ENCODE measurements at regions not wholly inside any gene's neighbourhood (a gene's known extent, or its start where the extent isn't known, plus 50 kb on each side); places are given as distances from the start of the nearest gene placed in this dataset.
"Not testable (repeated sequence)": the region's sequence is repeated elsewhere in the genome, so short reads cannot be mapped to it uniquely, and the experiment has no call there.

DNA sequence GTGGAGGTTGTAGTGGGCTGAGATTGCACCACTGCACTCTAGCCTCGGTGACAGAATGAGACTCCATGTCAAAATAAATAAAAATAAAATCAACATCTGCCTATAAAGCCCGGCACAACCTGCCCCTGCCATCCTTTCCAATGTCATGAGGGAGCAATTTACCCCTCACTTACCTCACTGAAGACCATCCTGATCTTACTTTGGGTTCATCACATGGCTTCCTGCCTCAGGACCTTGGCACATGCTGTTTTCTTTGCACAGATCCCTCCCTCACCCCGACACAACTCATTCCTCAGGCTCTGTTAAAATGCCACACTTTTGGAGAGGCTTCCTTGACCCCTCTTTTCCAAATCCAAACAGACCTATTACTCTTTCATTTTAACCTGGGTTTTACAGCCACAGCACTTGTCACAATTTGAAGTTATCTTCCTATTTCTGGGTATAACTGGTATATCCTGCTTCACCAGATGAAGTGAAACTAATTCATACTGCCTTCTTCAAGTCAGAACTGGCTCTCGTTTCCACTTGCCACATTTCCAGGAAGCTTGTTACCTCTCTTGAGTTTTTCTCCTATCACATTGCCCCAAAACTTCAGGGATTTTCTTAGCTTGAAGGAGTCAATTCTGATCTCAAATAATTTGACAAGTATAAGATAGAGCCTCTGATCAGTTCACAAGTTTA lies 69.3 kb upstream of the PARD3 start:
- H3K4me3 ChIP-seq (ENCODE audit: low read length) = no peak overlapping the region
- TF ChIP-seq, protein P1, sequence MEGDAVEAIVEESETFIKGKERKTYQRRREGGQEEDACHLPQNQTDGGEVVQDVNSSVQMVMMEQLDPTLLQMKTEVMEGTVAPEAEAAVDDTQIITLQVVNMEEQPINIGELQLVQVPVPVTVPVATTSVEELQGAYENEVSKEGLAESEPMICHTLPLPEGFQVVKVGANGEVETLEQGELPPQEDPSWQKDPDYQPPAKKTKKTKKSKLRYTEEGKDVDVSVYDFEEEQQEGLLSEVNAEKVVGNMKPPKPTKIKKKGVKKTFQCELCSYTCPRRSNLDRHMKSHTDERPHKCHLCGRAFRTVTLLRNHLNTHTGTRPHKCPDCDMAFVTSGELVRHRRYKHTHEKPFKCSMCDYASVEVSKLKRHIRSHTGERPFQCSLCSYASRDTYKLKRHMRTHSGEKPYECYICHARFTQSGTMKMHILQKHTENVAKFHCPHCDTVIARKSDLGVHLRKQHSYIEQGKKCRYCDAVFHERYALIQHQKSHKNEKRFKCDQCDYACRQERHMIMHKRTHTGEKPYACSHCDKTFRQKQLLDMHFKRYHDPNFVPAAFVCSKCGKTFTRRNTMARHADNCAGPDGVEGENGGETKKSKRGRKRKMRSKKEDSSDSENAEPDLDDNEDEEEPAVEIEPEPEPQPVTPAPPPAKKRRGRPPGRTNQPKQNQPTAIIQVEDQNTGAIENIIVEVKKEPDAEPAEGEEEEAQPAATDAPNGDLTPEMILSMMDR (conservative IDR thresholded peaks at IDR 0.05; ENCODE audit: low read depth, low read length) = no peak
- DNase-seq (ENCODE audit: low read depth) = no peak

DNA sequence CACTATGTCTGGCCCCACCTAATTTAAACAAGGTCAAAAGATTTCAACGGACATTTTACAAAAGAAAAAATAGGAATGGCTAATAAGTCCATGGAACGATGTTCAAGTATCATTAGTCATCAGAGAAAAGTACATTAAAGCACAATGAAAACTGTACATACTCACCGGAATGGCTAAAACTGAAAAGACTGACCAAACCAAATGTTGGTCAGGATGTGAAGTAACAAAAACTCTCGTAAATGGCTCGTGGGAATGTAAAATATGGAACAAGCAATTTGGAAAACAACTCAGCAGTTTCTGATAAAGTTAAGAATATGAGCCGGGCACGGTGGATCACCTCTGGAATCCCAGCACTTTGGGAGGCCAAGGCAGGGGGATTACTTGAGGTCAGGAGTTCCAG lies 65.7 kb upstream of the PARD3 start:
- DNase-seq (ENCODE audit: low read depth) = no peak
- H3K4me3 ChIP-seq (ENCODE audit: low read length) = no peak overlapping the region
- TF ChIP-seq, protein P1 (conservative IDR thresholded peaks at IDR 0.05; ENCODE audit: low read depth, low read length) = no peak

DNA sequence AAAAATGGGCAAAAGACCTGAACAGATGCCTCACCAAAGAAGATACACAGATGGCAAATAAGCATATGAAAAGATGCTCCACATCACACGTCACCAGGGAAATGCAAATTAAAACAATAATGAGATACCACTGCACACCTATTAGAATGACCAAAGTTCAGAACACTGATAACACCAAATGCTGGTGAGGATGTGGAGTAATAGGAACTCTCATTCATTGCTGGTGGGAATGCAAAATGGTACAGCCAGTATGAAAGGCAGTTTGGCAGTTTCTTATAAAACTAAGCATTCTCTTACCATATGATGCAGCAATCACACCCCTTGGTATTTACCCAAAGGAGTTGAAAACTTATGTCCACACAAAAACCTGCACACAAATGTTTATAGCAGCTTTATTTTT lies 63.6 kb upstream of the PARD3 start:
- not testable (repeated sequence) for DNase-seq (ENCODE audit: low read depth); H3K4me3 ChIP-seq (ENCODE audit: low read length)

DNA sequence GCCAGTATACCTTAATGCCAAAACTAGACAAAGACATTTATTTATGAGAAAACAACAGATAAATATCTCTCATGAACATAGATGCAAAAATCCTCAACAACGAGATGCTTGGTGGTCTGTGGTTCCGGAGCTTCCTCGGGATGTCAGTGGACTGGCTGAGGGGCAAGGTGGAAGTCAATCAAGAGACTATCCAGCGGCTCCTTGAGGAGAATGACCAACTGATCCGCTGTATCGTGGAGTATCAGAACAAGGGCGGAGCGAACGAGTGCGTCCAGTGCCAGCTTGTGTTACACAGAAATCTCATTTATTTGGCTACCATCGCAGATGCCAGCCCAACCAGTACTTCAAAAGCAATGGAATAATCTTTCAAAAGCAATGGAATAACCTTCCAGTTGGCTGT lies 60.0 kb upstream of the PARD3 start:
- no peak for DNase-seq (ENCODE audit: low read depth)
- TF ChIP-seq, protein P1 (conservative IDR thresholded peaks at IDR 0.05; ENCODE audit: low read depth, low read length) = no peak
- no peak overlapping the region for H3K4me3 ChIP-seq (ENCODE audit: low read length)

DNA sequence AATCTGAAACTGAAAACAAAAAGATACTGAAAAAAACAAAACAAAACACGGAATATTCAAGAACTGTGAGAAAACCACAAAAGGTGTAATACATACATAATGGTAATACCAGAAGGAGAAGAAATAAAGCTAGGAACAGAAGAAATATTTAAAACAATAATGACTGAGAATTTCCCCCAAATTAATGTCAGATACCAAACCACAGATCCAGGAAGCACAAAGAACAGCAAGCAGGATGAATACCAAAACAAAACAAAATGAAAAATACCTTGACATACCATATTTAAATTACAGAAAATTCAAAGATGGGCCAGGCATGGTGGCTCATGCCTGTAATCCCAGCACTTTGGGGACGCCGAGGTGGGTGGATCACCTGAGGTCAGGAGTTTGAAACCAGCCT lies 57.7 kb upstream of the PARD3 start:
- TF ChIP-seq, protein P1 (conservative IDR thresholded peaks at IDR 0.05; ENCODE audit: low read depth, low read length) = no peak
- no peak for DNase-seq (ENCODE audit: low read depth)
- H3K4me3 ChIP-seq (ENCODE audit: low read length) = no peak overlapping the region

DNA sequence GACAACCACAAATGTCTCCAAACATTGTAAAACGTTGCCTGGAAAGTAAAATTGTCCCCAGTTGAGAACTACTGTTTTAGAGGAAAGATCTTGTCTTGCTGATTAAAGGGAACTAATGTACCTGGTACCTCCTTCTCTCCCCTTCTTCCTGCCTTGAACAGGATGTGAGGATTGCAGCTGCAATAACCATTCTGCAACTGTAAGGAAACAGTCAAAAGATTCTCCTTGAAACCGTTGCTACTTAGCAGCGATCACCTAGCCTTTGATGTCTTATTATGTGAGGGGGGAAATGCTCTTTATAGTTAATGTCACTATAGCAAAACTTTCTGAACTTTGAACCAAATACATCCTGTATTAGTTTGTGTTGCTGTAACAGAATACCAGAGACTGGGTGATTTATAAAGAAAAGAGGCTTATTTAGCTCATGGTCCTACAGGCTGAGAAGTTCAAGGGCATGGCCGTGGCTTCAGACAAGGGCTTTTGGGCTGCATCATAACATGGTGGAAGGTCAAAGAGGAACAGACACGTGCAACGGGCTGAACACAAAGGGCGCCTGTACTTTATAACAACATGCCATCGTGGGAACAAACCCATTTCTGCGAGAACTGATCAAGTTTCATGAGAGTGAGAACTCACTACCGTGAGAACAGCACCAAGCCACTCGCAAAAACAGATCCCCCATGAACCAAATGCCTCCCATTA lies 54.2 kb upstream of the PARD3 start:
- TF ChIP-seq, protein P1 (conservative IDR thresholded peaks at IDR 0.05; ENCODE audit: low read depth, low read length) = no peak
- no peak for DNase-seq (ENCODE audit: low read depth)
- no peak overlapping the region for H3K4me3 ChIP-seq (ENCODE audit: low read length)

DNA sequence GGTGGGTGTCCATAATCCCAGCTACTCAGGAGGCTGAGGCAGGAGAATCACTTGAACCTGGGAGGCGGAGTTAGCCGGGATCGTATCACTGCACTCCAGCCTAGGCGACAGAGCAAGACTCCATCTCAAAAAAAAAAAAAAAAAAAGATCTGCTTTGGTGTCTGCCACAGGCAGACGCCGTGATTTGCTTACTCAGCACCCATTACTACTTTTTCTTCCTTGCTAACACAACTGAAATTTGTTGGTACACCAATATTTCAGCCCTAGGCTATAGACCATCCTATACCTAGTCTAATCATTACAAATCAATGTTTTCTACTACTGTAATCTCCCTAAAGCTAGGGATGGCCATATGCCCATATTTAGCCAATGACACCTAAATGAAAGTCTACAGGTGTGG lies 53.5 kb upstream of the PARD3 start:
- H3K4me3 ChIP-seq (ENCODE audit: low read length) = no peak overlapping the region
- DNase-seq (ENCODE audit: low read depth) = no peak
- TF ChIP-seq, protein P1 (conservative IDR thresholded peaks at IDR 0.05; ENCODE audit: low read depth, low read length) = no peak
